Activated T-cell treated with anti-CD3 and anti-CD28 coated beads for 48 hours (primary cell): ENCODE measurements at regions not wholly inside any gene's neighbourhood (a gene's known extent, or its start where the extent isn't known, plus 50 kb on each side); places are given as distances from the start of the nearest gene placed in this dataset.
"Not testable (repeated sequence)": the region's sequence is repeated elsewhere in the genome, so short reads cannot be mapped to it uniquely, and the experiment has no call there.

Source experiments
- DNase-seq: peaks from one replicate; pipeline ENCODE4 v3.0.0-alpha.2; 2020; ENCODE audit warnings: low read depth

GRCh38 chr4:159939681-159940080, 836.8 kb downstream of the RAPGEF2 start:
- not testable (repeated sequence) for DNase-seq

DNA sequence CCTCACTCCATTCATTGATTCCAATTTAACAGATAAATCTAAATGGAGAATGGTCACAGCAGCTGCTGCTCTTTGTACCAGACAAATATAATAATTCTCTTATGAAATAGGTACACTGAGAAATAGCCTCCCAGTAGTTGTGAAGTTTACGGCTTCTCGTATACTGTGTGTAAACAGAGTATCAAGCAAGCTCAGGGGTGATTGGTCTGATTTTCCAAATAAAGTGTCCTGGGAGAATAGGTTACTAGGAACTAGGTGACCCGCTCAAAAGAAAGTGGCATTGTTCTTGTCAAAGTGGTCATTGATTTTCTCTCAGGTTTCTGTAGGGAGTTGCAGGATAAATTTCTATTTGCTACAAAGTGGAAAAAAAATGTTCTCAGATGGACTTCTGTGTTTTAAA, 838.2 kb downstream of the RAPGEF2 start:
- DNase-seq, result no peak

- DNase-seq, result no peak
Measured at GRCh38 chr4:159944477-159944876, 841.6 kb downstream of the RAPGEF2 start.

DNA sequence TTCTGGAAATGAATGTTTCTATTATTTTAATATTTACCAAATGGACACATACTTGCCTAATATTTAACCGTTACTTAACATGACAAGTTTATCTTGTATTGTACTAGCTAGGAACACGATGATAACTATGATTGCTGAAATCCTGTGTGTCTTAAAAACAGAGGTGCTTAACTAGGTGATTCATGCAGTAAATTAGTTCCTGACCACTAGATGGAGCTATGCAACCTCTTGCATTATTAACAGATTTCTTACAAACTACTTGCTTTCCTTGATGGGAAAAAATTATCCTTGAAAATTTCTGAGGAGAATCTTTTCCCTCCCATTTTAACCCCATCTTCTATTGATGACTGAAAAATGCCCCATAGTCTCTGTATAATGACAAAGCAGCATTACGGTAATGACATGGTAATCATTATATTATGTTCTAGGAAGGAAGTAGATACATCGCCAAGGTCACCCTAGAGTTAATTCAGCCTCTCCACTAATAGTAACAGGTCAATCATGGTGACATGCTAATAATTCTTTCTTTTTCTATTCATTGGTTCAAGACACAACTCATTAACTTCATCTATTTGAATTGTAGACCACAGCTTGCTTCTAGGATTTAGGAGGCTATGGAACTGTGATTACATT, 844.2 kb downstream of the RAPGEF2 start:
- DNase-seq, result no peak

DNA sequence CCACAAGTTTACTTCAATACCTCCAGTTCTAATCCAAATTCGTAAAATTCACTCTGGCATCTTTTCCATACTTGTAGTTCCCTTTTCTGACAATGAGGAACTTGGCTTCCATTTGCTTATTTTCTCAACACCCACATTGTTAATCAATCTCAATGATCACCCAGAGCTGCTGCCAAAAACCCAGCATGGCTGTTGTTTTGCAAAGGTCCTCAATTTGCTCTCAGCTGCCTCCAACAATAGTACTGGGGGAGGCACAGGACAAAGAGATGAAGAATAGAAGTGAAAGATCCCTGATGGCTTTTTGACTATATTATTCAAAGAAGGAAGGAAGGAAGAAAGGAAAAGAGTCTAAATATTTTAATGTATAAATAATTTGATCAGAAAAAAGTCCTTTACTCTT, 847.8 kb downstream of the RAPGEF2 start:
- DNase-seq, result no peak

DNA sequence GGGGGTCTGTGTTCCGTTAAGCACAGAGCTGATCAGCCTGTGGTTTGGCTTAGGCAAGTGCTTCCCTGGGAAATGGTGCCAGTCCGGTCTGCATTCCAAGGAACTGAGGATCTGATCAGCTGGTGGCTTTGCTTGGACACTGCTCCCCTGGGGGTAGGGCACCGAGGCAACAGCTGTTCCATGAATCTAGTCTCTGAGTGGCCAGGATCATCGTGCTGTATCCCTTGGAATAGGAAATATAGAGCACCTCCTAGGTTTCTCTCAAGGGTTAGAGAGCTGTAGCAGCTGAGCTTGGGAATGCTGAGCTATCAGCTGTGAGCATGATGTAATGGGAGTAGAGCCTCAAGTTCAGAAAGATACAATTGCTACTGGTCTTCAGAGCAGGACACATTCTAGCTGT, 863.9 kb downstream of the RAPGEF2 start:
- no peak for DNase-seq

GRCh38 chr4:159976871-159977482, 874.1 kb downstream of the RAPGEF2 start:
- not testable (repeated sequence) for DNase-seq

DNA sequence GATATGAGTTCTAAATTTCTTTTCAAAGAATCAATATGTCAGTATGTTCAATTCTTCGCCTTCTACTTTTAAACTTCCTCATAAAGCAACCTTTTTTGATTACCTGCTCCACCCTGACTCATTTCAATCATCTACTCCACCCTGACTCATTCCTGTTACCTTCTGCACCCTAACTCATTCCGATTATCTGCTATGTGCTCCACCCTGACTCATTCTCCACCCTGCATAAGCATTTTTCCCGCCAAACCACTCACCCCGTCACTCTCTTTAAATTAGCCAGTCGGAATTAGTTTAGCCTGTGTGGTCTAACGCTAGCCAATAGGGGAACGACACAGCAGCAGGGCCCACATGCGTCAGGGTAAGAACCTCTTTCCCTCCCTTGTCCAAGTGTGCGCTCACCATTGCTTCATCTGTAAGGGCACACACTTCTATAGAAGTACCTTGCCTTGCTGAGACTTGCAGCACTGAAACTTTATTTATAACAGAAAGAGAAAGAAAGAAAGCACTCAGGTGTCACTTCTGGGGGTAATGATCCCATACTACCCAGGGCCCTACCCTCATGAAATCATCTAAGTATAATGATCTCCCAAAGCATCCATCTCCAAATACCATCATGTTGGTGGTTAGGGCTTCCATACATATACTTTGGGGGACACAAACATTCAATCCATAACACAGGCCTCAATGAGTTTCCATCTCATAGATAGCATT, 875.2 kb downstream of the RAPGEF2 start:
- DNase-seq, result no peak

DNA sequence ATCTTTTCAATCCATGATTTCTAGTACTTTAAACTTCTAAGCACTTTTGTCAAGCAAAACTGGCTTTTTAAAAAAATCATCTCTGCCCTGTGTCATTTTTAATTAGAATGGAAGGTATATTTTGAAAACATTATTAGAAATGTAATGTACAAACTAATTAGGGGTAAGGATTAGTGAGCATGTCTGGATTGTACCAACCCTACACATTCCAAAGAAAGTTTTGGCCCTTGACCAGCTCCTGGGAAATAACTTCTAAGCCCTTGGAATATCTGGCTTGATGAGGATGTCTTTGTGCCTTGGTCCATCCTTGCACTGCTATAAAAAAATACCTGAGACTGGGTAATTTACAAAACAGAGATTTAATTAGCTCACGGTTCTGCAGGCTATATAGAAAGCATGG, 876.5 kb downstream of the RAPGEF2 start:
- DNase-seq, result no peak

- DNase-seq, result no peak
Measured at GRCh38 chr4:159979953-159980352, 877.1 kb downstream of the RAPGEF2 start.

- DNase-seq, result no peak
Measured at GRCh38 chr4:159980826-159981468, 878.1 kb downstream of the RAPGEF2 start.

DNA sequence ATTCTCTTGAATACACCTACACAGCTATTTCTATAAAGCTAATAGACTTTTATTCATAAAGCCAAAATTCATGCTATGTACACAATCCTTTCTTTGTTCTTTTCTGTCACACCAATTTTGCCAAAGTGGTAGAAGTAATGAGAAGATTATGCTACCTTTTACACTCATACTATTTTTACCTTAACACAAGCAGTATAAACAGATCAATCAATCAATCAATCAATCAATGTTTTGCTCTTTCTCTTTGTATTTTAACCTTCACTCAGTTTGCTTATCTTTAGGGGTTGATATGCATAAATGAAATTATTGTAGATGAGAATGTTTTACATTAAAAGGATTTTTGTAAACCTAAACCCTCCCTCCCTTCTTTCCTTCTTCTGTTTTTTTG, 878.6 kb downstream of the RAPGEF2 start:
- DNase-seq, result no peak

DNA sequence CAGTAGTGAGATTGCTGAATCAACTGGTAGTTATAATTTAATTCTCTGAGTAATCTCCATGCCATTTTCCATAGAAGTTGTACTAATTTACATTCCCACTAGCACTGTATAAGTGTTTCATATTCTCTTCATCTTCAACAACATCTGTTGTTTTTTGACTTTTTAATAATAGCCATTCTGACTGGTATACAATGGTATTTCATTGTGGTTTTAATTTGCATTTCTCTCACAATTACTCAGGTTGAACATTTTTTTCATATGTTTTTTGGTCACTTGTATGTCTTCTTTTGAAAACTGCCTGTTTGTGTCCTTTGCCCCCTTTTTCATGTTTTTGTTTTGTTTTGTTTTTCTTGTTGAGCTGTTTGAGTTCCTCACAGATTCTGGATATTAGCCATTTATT, 880.2 kb downstream of the RAPGEF2 start:
- DNase-seq, result no peak

DNA sequence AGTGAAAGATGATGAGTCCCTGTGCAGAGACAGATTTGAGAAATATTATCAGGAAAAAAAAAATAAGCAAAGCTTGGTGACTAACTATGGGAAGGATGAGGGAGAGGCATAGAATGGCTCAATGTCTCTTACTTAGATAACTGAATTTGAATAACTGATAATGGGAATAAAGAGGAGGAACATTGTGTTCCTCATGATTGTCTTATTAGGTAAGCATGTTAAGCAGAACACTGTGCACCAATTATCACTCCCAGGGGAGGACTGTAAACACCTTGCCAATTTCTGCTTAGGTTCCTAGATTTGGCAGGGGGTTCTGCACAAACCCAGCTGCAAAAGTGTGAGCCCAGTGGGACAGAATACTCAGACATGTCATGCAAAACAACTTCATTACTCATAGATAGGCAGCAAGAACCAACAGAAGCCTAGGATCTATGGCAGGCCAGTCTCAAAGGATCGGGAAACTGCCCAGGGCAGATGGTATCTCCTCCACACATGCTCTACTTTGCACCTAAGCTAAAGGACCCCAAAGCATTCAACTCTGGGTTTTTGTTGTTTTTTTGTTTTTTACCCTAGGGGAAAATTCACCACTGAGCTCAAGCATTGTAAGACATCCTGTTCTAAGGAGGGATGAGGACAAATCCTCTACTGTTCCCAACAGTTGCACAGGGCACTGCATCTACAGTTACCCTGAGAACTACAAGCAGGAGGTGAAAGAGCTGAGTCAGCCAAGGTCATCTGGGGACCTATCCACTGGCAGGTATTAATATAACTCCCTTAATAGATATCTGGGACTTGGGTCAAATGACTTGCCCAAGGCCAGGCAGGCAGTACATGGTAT, 907.0 kb downstream of the RAPGEF2 start:
- no peak for DNase-seq

- DNase-seq, result no peak
Measured at GRCh38 chr4:160019936-160020335, 917.1 kb downstream of the RAPGEF2 start.

- no peak for DNase-seq
Measured at GRCh38 chr4:160020804-160021203, 917.9 kb downstream of the RAPGEF2 start.

DNA sequence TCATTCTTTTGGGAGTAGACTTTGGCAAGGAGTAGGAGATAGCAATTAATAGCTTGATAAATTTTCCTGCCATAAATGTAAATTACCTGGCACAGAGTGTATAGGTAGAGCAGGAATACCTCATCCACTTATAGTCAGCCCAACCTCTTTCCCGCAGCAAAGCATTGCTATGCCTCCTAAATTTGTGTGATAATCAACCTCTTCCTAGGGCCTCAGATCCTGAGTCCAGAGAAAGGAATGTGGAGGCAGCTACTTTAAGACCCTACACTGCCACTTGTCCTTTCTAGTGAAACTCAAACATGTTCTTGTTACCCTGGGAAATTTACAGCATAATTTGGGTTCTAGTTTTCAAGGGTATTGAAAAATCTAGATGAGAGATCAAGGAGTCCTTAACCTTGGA, 919.0 kb downstream of the RAPGEF2 start:
- DNase-seq, result no peak

DNA sequence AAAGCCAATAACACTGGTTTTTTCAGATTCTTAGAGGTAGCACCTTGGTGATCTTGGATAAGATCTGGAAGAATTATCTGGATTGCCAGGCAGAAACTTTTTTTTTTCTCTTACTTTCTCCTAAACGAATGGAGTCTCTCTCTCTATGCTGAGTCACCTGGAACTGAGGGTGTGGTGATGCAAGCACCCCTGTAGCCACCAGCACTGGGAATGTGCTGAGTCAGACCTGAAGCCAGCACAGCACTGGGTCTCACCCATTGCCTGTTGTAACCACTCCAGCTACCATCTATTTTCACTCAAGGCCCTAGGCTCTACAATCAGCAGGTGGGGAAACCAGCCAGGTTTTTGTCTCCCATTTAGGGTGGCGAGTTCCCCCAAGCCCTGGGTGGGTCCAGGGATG, 923.8 kb downstream of the RAPGEF2 start:
- DNase-seq, result no peak

DNA sequence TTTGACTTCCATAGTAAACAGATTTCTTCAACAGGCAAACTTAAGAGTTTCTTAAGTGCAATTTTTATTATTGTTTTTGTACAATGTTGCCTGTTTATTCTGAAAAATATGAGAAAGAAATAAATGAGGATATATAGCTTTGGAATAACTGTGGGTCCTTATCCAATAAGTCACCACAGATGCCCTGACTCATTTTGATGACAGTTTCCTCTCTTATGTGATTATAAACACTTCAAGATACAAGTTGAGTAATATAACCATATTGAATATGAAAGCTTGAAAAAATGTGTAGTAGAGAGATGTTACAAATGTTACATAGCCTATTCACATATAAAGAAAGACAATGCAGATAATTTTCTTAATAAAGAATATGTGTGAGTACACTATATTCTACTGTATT, 931.6 kb downstream of the RAPGEF2 start:
- DNase-seq, result no peak

DNA sequence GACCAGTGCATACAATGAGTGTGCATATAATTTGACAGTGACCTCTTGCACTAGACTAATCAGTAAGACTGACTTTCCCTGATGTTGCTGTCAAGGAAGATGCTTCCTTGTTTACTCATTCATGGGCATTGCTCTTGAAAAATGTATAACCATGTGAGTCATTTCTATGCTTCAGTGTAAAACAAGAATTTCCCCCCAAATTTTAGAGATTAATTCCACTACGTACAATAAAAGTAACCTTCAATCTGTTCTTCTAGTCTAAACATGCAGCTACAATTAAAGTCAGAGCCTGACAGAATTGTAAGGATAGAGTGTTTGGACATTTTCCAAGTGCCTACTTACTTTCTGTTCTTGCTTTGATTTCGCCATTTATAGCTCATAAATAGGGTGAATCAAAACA, 935.7 kb downstream of the RAPGEF2 start:
- no peak for DNase-seq

DNA sequence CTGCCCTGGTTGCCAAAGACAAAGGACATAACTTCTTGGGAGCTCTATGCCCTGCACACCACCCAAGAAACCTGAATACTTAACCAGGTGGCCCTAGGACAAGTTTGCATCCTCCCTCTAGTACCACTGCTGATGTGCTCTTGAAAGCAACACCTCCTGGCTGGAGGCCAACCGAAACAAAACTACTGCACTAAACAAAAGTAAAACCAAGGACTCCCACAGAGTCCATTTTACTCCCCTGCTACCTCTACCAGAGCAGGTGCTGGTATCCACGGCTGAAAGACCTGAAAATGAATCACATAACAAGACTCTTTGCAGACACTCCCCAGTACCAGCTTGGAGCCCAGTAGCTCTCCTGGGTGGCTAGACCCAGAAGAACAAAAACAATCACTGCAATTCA, 941.8 kb downstream of the RAPGEF2 start:
- DNase-seq, result no peak
